Type B pancreatic cell (in vitro differentiated cells): ENCODE measurements at regions not wholly inside any gene's neighbourhood (a gene's known extent, or its start where the extent isn't known, plus 50 kb on each side); places are given as distances from the start of the nearest gene placed in this dataset.
"Not testable (repeated sequence)": the region's sequence is repeated elsewhere in the genome, so short reads cannot be mapped to it uniquely, and the experiment has no call there.

Experiments
- DNase-seq: peaks from one replicate; pipeline ENCODE4 v3.0.0; 2021; ENCODE audit warnings: mixed read lengths; ENCODE audit not compliant: unreplicated experiment; ENCODE audit errors: extremely low spot score
- H3K27ac Mint-ChIP-seq: 2 replicates; pipeline ENCODE4 v1.8.0; 2021; ENCODE audit warnings: mild to moderate bottlenecking, mixed read lengths
- H3K27me3 Mint-ChIP-seq: 2 replicates; pipeline ENCODE4 v1.8.0; 2021; ENCODE audit warnings: mixed read lengths
- H3K36me3 Mint-ChIP-seq: 2 replicates; pipeline ENCODE4 v1.8.0; 2021; ENCODE audit warnings: mixed read lengths
- H3K4me1 Mint-ChIP-seq: one replicate; pipeline ENCODE4 v1.8.0; 2021; ENCODE audit warnings: mixed read lengths; ENCODE audit not compliant: unreplicated experiment
- H3K4me3 Mint-ChIP-seq: 2 replicates; pipeline ENCODE4 v1.8.0; 2021; ENCODE audit warnings: mild to moderate bottlenecking, mixed read lengths
- H3K9me3 Mint-ChIP-seq: 2 replicates; pipeline ENCODE4 v1.8.0; 2021; ENCODE audit warnings: mixed read lengths
- TF ChIP-seq, protein P1 (sequence below): fragments of 200-600 bp; sonication (generic); conservative IDR thresholded peaks from 2 replicates; pipeline ENCODE4 v1.5.0; 2021; ENCODE audit warnings: antibody characterized with exemption, mild to moderate bottlenecking

DNA sequence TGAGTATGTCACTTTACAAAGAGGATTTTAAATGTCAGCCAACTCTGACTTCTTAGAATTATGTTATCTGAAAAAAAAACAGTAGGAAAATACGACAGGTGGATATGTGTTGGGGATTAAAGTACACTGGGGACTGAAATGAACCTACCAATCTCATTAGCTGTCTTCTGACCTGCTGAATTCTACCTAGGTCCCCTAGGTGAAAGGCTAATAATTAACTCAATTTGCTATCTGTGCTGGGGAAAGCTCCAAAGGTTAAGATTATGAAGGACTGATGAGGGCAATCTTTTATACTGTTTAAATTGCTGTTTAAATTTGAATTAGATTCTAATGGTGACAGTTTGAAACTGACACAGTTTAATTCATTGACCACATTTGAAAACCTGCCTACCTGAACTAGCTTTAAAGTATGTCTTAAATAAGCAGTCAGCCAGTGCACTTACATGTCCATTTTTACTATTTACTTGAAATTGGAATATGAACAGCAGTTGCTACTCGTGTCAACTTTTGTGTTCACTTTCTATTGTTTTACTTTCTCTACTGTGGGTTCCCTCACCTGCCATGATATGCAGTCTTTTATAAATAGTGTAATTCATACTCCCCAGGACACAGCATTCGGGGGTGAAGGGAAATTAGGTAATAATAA, 977.3 kb downstream of the C4orf33 start:
- TF ChIP-seq, protein P1, sequence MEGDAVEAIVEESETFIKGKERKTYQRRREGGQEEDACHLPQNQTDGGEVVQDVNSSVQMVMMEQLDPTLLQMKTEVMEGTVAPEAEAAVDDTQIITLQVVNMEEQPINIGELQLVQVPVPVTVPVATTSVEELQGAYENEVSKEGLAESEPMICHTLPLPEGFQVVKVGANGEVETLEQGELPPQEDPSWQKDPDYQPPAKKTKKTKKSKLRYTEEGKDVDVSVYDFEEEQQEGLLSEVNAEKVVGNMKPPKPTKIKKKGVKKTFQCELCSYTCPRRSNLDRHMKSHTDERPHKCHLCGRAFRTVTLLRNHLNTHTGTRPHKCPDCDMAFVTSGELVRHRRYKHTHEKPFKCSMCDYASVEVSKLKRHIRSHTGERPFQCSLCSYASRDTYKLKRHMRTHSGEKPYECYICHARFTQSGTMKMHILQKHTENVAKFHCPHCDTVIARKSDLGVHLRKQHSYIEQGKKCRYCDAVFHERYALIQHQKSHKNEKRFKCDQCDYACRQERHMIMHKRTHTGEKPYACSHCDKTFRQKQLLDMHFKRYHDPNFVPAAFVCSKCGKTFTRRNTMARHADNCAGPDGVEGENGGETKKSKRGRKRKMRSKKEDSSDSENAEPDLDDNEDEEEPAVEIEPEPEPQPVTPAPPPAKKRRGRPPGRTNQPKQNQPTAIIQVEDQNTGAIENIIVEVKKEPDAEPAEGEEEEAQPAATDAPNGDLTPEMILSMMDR, result no peak
- Mint-ChIP-seq H3K27me3 (peaks cover 5% of the 10 kb centered on the region), H3K9me3 (peaks cover 4% of the 10 kb centered on the region), H3K4me1 (peaks cover 4% of the 10 kb centered on the region), H3K27ac (no peak overlapping the region), H3K4me3 (no peak overlapping the region), H3K36me3 (no peaks in the 10 kb centered on the region)
- DNase-seq, result no peak

DNA sequence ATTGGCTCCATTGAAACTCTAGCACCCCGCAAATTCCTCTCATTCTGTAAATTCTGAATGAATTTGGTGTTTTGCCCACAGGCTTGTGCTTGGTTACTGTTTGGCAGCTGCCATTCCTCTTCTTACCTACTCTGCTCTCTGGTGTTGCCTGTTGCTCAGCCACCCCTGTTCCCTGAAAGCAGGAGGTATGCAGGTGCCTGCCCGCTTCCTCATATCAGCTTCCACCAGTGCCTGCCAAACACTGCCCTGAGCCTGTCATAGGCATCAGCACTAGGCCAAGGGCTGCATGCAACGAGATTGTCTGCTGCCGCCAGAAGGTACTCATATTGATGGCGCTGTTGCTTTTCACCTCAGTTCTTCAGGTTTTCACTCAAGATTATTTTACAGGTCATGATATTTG, 978.1 kb downstream of the C4orf33 start:
- peaks cover 5% of the 10 kb centered on the region for H3K27me3 Mint-ChIP-seq
- peaks cover 4% of the 10 kb centered on the region for H3K9me3 Mint-ChIP-seq
- DNase-seq, result no peak
- H3K27ac Mint-ChIP-seq, result peak overlapping the region; percentile 76
- H3K4me1 Mint-ChIP-seq, result peaks cover 4% of the 10 kb centered on the region
- TF ChIP-seq, protein P1, result no peak
- H3K4me3 Mint-ChIP-seq, result no peak overlapping the region
- no peaks in the 10 kb centered on the region for H3K36me3 Mint-ChIP-seq

DNA sequence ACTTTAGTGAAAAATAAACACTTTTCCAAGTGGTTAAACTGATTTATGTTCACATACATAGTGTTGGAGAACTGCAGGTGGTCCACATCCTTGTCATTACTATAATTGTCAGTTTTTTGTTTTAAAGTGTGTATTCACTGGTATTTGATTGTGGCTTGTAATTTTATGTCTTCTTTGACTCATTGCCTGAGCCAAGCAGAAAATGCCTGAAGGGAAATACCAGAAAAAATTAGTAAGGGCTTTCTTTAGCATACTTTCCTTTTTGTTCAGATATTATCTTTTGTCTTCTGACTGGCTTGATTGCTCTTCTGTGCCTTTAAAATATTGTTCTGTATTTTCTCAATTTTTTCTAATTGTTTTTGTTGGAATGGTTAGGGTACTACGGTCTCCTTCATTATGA, 981.3 kb downstream of the C4orf33 start:
- peaks cover 4% of the 10 kb centered on the region for H3K4me1 Mint-ChIP-seq
- H3K9me3 Mint-ChIP-seq, result peaks cover 4% of the 10 kb centered on the region
- peaks cover 4% of the 10 kb centered on the region for H3K27me3 Mint-ChIP-seq
- no peak overlapping the region for H3K4me3 Mint-ChIP-seq
- H3K27ac Mint-ChIP-seq, result no peak overlapping the region
- no peak for DNase-seq
- TF ChIP-seq, protein P1, result no peak
- no peaks in the 10 kb centered on the region for H3K36me3 Mint-ChIP-seq

DNA sequence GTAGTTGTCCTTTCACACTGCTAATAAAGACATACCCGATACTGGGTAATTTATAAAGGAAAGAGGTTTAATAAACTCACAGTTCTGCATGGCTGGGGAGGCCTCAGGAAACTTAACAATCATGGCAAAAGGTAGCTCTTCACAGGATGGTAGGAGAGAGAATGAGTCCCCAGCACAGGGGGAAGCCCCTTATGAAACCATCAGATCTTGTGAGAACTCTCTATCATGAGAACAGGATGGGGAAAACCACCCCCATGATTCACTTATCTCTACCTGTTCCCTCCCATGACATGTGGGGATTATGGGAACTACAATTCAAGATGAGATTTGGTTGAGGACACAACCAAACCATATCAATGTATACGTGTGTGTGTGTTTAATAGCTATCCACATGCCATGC, 983.1 kb downstream of the C4orf33 start:
- H3K4me3 Mint-ChIP-seq, H3K36me3 Mint-ChIP-seq, DNase-seq, H3K4me1 Mint-ChIP-seq, H3K9me3 Mint-ChIP-seq, H3K27me3 Mint-ChIP-seq, H3K27ac Mint-ChIP-seq: not testable (repeated sequence)

DNA sequence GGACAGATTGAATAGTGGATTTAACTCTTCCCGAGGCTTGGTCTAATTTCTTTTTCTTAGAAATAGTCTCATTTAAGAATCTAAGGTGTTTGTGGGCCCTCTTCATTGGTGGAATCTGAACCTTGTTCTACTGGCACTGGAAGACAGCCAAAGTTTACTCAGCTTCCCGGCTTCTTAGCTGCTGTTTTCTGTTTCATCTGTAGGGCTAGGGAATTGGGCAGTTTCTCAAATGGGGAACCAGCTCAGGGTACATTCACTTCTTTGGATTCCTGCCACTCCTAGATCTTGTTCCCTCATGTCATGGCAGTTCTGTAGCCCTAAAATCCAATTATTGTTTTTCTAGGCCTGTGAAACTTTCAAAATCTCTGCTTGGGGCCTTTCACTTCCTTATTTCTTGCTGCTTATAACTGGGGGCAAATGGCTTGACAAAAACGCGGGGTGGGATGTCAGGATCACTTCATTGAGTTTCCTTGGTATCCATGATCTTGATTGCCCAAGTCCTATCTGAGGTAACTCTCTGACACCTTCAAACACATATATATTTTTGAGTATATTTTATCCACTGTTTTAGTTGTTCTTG, 985.0 kb downstream of the C4orf33 start:
- Mint-ChIP-seq H3K9me3 (no peaks in the 10 kb centered on the region), H3K27ac (no peak overlapping the region), H3K27me3 (no peaks in the 10 kb centered on the region), H3K4me1 (peaks cover 13% of the 10 kb centered on the region), H3K4me3 (no peak overlapping the region), H3K36me3 (no peaks in the 10 kb centered on the region)
- DNase-seq, result no peak
- TF ChIP-seq, protein P1, result no peak

DNA sequence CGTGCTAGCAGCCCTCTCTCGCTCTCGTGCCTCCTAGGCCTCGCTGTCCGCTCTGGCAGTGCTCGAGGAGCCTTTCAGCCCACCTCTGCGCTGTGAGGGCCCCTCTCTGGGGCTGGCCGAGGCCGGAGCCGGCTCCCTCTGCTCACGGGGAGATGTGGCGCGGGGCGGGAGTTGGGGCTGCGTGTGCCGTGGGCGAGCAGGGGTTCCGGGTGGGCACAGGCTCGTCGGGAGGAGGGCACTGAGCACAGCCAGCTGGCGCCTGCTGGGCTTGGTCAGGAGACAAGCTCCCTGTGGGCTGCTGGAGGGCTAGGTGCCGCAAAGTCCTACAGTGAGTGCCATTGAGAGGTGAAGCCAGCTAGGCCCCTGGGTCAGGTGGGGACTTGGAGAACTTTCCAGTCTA, 994.5 kb downstream of the C4orf33 start:
- H3K27me3 Mint-ChIP-seq, result no peaks in the 10 kb centered on the region
- no peak for DNase-seq
- no peak overlapping the region for H3K4me3 Mint-ChIP-seq
- peaks cover 3% of the 10 kb centered on the region for H3K4me1 Mint-ChIP-seq
- H3K9me3 Mint-ChIP-seq, result no peaks in the 10 kb centered on the region
- TF ChIP-seq, protein P1, result no peak
- no peak overlapping the region for H3K27ac Mint-ChIP-seq
- no peaks in the 10 kb centered on the region for H3K36me3 Mint-ChIP-seq
